ENCODE measurements at regions not wholly inside any gene's neighbourhood (a gene's known extent, or its start where the extent isn't known, plus 50 kb on each side); places are given as distances from the start of the nearest gene placed in this dataset.

GRCh38 chr2:238510911-238511613, 84.3 kb downstream of the ASB1 start:
- ATAC-seq (ENCODE audit: insufficient read depth, low read depth) (no peak), DNase-seq (no peak)
- Histone ChIP-seq H4K20me1 (ENCODE audit: insufficient read depth, low read length) (no peaks in the 10 kb centered on the region; the same call in 1 of the 2 replicates), H3K4me1 (ENCODE audit: insufficient read depth, low read length) (no peaks in the 10 kb centered on the region), H3K36me3 (ENCODE audit: insufficient read depth, low read length) (no peaks in the 10 kb centered on the region), H3K9me3 (ENCODE audit: insufficient read depth, low read length, severe bottlenecking) (no peaks in the 10 kb centered on the region), H3K4me2 (ENCODE audit: insufficient read depth, low read length) (no peak overlapping the region), H3K9ac (ENCODE audit: low read depth, low read length) (no peak overlapping the region), H3K27me3 (ENCODE audit: insufficient read depth, low read length, poor library complexity) (peaks cover 10% of the 10 kb centered on the region), H3K79me2 (ENCODE audit: insufficient read depth, low read length) (no peaks in the 10 kb centered on the region), H3K27ac (ENCODE audit: low read length) (no peak overlapping the region), H2AFZ (ENCODE audit: low read depth, low read length) (no peak overlapping the region), H3K4me3 (ENCODE audit: low read depth in 1 of 2, low read length in 2 of 2) (no peak overlapping the region)
- no peak for TF ChIP-seq CTCF (IDR thresholded peaks at IDR 0.05; ENCODE audit: borderline replicate concordance, extremely low read depth, low read length, poor library complexity, severe bottlenecking)
- TF ChIP-seq EZH2 (IDR thresholded peaks at IDR 0.05; ENCODE audit: borderline replicate concordance, low read depth, low read length, severe bottlenecking): no peak

- no peak overlapping the region for H3K27ac ChIP-seq (ENCODE audit: low read length)
- no peak overlapping the region for H2AFZ ChIP-seq (ENCODE audit: low read depth, low read length)
- H3K9me3 ChIP-seq (ENCODE audit: insufficient read depth, low read length, severe bottlenecking): peaks cover 2% of the 10 kb centered on the region
- H3K27me3 ChIP-seq (ENCODE audit: insufficient read depth, low read length, poor library complexity): peaks cover 7% of the 10 kb centered on the region
- H3K79me2 ChIP-seq (ENCODE audit: insufficient read depth, low read length): no peaks in the 10 kb centered on the region
- H3K36me3 ChIP-seq (ENCODE audit: insufficient read depth, low read length): no peaks in the 10 kb centered on the region
- no peaks in the 10 kb centered on the region; the same call in 1 of the 2 replicates for H4K20me1 ChIP-seq (ENCODE audit: insufficient read depth, low read length)
- H3K4me2 ChIP-seq (ENCODE audit: insufficient read depth, low read length): no peak overlapping the region
- DNase-seq: no peak
- TF ChIP-seq CTCF (IDR thresholded peaks at IDR 0.05; ENCODE audit: borderline replicate concordance, extremely low read depth, low read length, poor library complexity, severe bottlenecking) (no peak), EZH2 (IDR thresholded peaks at IDR 0.05; ENCODE audit: borderline replicate concordance, low read depth, low read length, severe bottlenecking) (no peak)
- no peaks in the 10 kb centered on the region for H3K4me1 ChIP-seq (ENCODE audit: insufficient read depth, low read length)
- H3K4me3 ChIP-seq (ENCODE audit: low read depth in 1 of 2, low read length in 2 of 2): no peak overlapping the region
- ATAC-seq (ENCODE audit: insufficient read depth, low read depth): no peak
- H3K9ac ChIP-seq (ENCODE audit: low read depth, low read length): no peak overlapping the region
Observed at GRCh38 chr2:238511614-238511950, 84.9 kb downstream of the ASB1 start.

GRCh38 chr2:238512247-238512867, 85.6 kb downstream of the ASB1 start:
- ATAC-seq (ENCODE audit: insufficient read depth, low read depth) (no peak), DNase-seq (no peak)
- Histone ChIP-seq H3K27ac (ENCODE audit: low read length) (no peak overlapping the region), H3K79me2 (ENCODE audit: insufficient read depth, low read length) (no peaks in the 10 kb centered on the region), H3K4me2 (ENCODE audit: insufficient read depth, low read length) (no peak overlapping the region), H3K9me3 (ENCODE audit: insufficient read depth, low read length, severe bottlenecking) (peaks cover 10% of the 10 kb centered on the region), H4K20me1 (ENCODE audit: insufficient read depth, low read length) (no peaks in the 10 kb centered on the region; the same call in 1 of the 2 replicates), H3K4me1 (ENCODE audit: insufficient read depth, low read length) (no peaks in the 10 kb centered on the region), H3K27me3 (ENCODE audit: insufficient read depth, low read length, poor library complexity) (peaks cover 5% of the 10 kb centered on the region), H3K4me3 (ENCODE audit: low read depth in 1 of 2, low read length in 2 of 2) (no peak overlapping the region), H3K9ac (ENCODE audit: low read depth, low read length) (no peak overlapping the region), H3K36me3 (ENCODE audit: insufficient read depth, low read length) (no peaks in the 10 kb centered on the region), H2AFZ (ENCODE audit: low read depth, low read length) (no peak overlapping the region)
- TF ChIP-seq EZH2 (IDR thresholded peaks at IDR 0.05; ENCODE audit: borderline replicate concordance, low read depth, low read length, severe bottlenecking) (no peak), CTCF (IDR thresholded peaks at IDR 0.05; ENCODE audit: borderline replicate concordance, extremely low read depth, low read length, poor library complexity, severe bottlenecking) (no peak)

All from DND-41 (cell line).